Activated CD8-positive, alpha-beta T cell treated with anti-CD3 and anti-CD28 coated beads for 36 hours (primary cell): ENCODE measurements at regions not wholly inside any gene's neighbourhood (a gene's known extent, or its start where the extent isn't known, plus 50 kb on each side); places are given as distances from the start of the nearest gene placed in this dataset.

Source experiments
- ATAC-seq: fragments of 200-7000 bp; cut with Tn5 transposase; one replicate; pipeline ENCODE4 v1.10.0; 2021; ENCODE audit warnings: mild to moderate bottlenecking, moderate library complexity
- CTCF ChIA-PET: fragments of 350-600 bp; sonication (Branson Sonifier 250); formaldehyde crosslinking; loops from one replicate; lab custom pipeline; 2021; ENCODE audit warnings: antibody characterized with exemption; lab: Charles Lee
- POLR2A ChIA-PET: fragments of 350-600 bp; sonication (Branson Sonifier 250); formaldehyde crosslinking; loops from one replicate; lab custom pipeline; 2021; ENCODE audit warnings: antibody characterized with exemption; lab: Charles Lee
- DNase-seq: peaks from one replicate; pipeline ENCODE4 v3.0.0-alpha.2; 2020
- H3K27ac Mint-ChIP-seq: one replicate; pipeline ENCODE4 v1.8.0; 2021; ENCODE audit warnings: mild to moderate bottlenecking, mixed read lengths
- H3K27me3 Mint-ChIP-seq: one replicate; pipeline ENCODE4 v1.8.0; 2021; ENCODE audit warnings: mixed read lengths
- H3K36me3 Mint-ChIP-seq: one replicate; pipeline ENCODE4 v1.8.0; 2021; ENCODE audit warnings: low read depth, mixed read lengths
- H3K4me1 Mint-ChIP-seq: one replicate; pipeline ENCODE4 v1.8.0; 2021; ENCODE audit warnings: low read depth, mixed read lengths
- H3K4me3 Mint-ChIP-seq: one replicate; pipeline ENCODE4 v1.8.0; 2021; ENCODE audit warnings: mild to moderate bottlenecking, moderate library complexity, mixed read lengths
- H3K9me3 Mint-ChIP-seq: one replicate; pipeline ENCODE4 v1.8.0; 2021; ENCODE audit warnings: mixed read lengths
- CTCF ChIP-seq: fragments of 200-600 bp; IDR thresholded peaks from one replicate; pipeline ENCODE4 v1.8.0; 2022; ENCODE audit warnings: antibody characterized with exemption, mild to moderate bottlenecking
- intact Hi-C: fragments of 100-400 bp; cut with micrococcal nuclease; formaldehyde crosslinking; loops from one replicate; pipeline ENCODE4 v1.10.0; 2022

- no peaks in the 10 kb centered on the region for H3K27me3 Mint-ChIP-seq
- no peak for ATAC-seq
- no peaks in the 10 kb centered on the region for H3K4me1 Mint-ChIP-seq
These were observed 223.2 kb upstream of the CNKSR2 start for GRCh38 chrX:21151051-21151450.

GRCh38 chrX:21153033-21153432, 221.2 kb upstream of the CNKSR2 start:
- no peaks in the 10 kb centered on the region for H3K27me3 Mint-ChIP-seq
- H3K4me3 Mint-ChIP-seq = no peak overlapping the region
- POLR2A ChIA-PET = no interaction called here
- no peaks in the 10 kb centered on the region for H3K9me3 Mint-ChIP-seq
- no peak for TF ChIP-seq CTCF
- no peaks in the 10 kb centered on the region for H3K36me3 Mint-ChIP-seq
- no peak for DNase-seq
- H3K27ac Mint-ChIP-seq = no peak overlapping the region
- H3K4me1 Mint-ChIP-seq = no peaks in the 10 kb centered on the region
- CTCF ChIA-PET = no interaction called here
- intact Hi-C loops = no loop called here
- ATAC-seq = no peak

More at GRCh38 chrX:21151051-21151450, 223.2 kb upstream of the CNKSR2 start:
- POLR2A ChIA-PET = no interaction called here
- no peak overlapping the region for H3K4me3 Mint-ChIP-seq
- CTCF ChIA-PET = interaction anchor here (0.7 kb wide), 1 partner anchor 11 kb away, joined by 3 read pairs; no protein-coding TSS in a partner anchor
- H3K27ac Mint-ChIP-seq = no peak overlapping the region
- intact Hi-C loops = no loop called here
- H3K9me3 Mint-ChIP-seq = no peaks in the 10 kb centered on the region
- no peaks in the 10 kb centered on the region for H3K36me3 Mint-ChIP-seq
- no peak for TF ChIP-seq CTCF
- DNase-seq = no peak

GRCh38 chrX:21153503-21153902, 220.7 kb upstream of the CNKSR2 start:
- no peaks in the 10 kb centered on the region for H3K9me3 Mint-ChIP-seq
- no peak overlapping the region for H3K27ac Mint-ChIP-seq
- H3K36me3 Mint-ChIP-seq = no peaks in the 10 kb centered on the region
- intact Hi-C loops = no loop called here
- ATAC-seq (no peak), DNase-seq (no peak)
- H3K4me3 Mint-ChIP-seq = no peak overlapping the region
- no peak for TF ChIP-seq CTCF
- no peaks in the 10 kb centered on the region for H3K27me3 Mint-ChIP-seq
- CTCF ChIA-PET = no interaction called here
- POLR2A ChIA-PET = no interaction called here
- H3K4me1 Mint-ChIP-seq = no peaks in the 10 kb centered on the region

- no peak overlapping the region for H3K4me3 Mint-ChIP-seq
- no peaks in the 10 kb centered on the region for H3K4me1 Mint-ChIP-seq
- TF ChIP-seq CTCF = no peak
- ATAC-seq (no peak), DNase-seq (no peak)
- H3K27me3 Mint-ChIP-seq = no peaks in the 10 kb centered on the region
- POLR2A ChIA-PET = no interaction called here
- H3K27ac Mint-ChIP-seq = no peak overlapping the region
- no peaks in the 10 kb centered on the region for H3K9me3 Mint-ChIP-seq
- H3K36me3 Mint-ChIP-seq = no peaks in the 10 kb centered on the region
- intact Hi-C loops = no loop called here
- CTCF ChIA-PET = no interaction called here
These were observed 218.3 kb upstream of the CNKSR2 start for GRCh38 chrX:21155916-21156315.

- CTCF ChIA-PET = no interaction called here
These were observed 217.6 kb upstream of the CNKSR2 start for GRCh38 chrX:21156632-21157031.

More at GRCh38 chrX:21156632-21157031, 217.6 kb upstream of the CNKSR2 start:
- ATAC-seq = no peak
- Mint-ChIP-seq H3K4me1 (no peaks in the 10 kb centered on the region), H3K27ac (no peak overlapping the region), H3K9me3 (no peaks in the 10 kb centered on the region), H3K36me3 (no peaks in the 10 kb centered on the region), H3K4me3 (no peak overlapping the region), H3K27me3 (no peaks in the 10 kb centered on the region)
- TF ChIP-seq CTCF = no peak
- POLR2A ChIA-PET = no interaction called here
- DNase-seq = no peak
- intact Hi-C loops = no loop called here
